Stimulated activated CD4-positive, alpha-beta T cell treated with anti-CD3 and anti-CD28 coated beads, Interleukin-12 subunit alpha, Interleukin-12 subunit beta, amount 100 ng/mL, for 24 hours (primary cell): ENCODE measurements at regions not wholly inside any gene's neighbourhood (a gene's known extent, or its start where the extent isn't known, plus 50 kb on each side); places are given as distances from the start of the nearest gene placed in this dataset.

Experiments used
- DNase-seq, 2 experiments: peaks; one replicate each; pipeline ENCODE4 v3.0.0-alpha.2; 2020; ENCODE audit warnings: low read depth in 2 of 2

DNA sequence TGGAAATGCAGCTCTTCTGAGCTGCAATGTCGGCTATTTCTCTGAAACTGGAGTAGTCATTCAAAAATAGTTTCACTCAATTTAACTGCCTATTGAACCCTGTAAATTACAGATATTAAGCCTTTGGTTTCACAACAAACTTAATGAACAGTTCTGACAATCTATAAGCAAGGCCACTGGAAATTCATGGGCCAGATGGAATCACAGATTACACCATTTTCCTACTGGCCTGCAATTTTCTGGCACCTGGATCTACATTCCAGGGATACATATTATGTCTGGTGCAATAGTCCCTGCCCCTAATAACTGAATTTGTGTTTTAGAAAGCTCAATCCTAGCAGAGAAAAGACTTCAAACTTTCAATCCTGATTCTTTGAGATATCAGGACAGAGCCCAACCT lies 551.7 kb downstream of the RNF144A start:
- no peak for DNase-seq

GRCh38 chr2:7471185-7471584 lies 554.0 kb downstream of the RNF144A start:
- DNase-seq, result no peak

GRCh38 chr2:7472465-7472864 lies 555.3 kb downstream of the RNF144A start:
- DNase-seq, result no peak

DNA sequence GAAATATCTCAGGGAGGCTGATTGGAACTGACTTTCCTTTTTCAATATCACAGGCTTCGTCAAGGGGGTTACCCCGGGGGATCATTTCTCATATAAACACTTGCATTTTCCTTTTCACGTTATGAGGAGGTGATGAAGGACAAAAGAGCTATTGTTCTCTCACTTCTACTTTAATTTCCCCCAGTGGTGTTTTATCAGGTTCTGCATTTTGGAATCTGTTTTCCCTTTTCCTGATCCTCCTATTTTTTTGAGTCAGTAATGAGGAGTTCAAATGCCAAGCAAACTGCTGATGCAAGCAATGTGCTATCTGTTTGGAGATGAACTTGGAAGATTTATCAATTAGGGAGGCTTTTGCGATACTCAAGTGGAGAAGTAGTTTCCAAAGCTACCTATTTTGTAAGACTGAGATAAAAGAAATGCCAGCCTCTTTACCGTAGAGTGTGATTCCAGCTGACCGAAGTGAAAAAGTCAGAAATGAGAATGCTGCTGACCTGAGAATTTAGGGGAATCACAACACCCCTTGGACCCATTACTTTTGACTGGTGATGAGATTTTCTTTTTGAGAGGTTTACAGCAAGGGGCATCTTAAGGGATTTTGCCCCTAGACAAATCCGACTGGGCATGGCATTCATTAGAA lies 556.0 kb downstream of the RNF144A start:
- no peak for DNase-seq

GRCh38 chr2:7476371-7476770 lies 559.2 kb downstream of the RNF144A start:
- no peak for DNase-seq

GRCh38 chr2:7479603-7480002 lies 562.4 kb downstream of the RNF144A start:
- no peak for DNase-seq

- DNase-seq, result no peak
Measured at GRCh38 chr2:7480431-7480830, 563.2 kb downstream of the RNF144A start.

GRCh38 chr2:7490672-7491071 lies 573.5 kb downstream of the RNF144A start:
- DNase-seq, result no peak

DNA sequence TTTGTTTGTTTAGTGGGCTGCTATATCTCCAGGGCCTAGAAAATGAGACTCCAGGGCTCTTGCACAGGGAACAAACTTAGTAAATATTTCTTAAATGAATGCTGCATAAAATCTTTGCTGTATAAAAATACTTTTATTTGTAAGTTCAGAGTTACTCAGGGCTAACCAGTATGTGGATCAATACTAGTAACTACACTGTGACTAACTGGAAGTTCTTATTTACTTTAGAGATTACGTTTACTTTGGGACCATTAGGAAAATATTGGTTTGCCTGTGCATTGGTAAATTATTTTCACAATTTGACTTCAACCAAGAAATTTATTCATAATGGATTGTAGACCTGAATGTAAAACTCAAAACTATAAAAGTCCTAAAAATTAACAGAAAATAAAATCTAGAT lies 575.5 kb downstream of the RNF144A start:
- no peak for DNase-seq

- no peak for DNase-seq
Measured at GRCh38 chr2:7497178-7497577, 580.0 kb downstream of the RNF144A start.

- DNase-seq, result no peak
Measured at GRCh38 chr2:7499018-7499417, 581.8 kb downstream of the RNF144A start.

GRCh38 chr2:7502336-7502735 lies 585.1 kb downstream of the RNF144A start:
- no peak for DNase-seq

GRCh38 chr2:7508296-7508943 lies 591.2 kb downstream of the RNF144A start:
- no peak for DNase-seq

DNA sequence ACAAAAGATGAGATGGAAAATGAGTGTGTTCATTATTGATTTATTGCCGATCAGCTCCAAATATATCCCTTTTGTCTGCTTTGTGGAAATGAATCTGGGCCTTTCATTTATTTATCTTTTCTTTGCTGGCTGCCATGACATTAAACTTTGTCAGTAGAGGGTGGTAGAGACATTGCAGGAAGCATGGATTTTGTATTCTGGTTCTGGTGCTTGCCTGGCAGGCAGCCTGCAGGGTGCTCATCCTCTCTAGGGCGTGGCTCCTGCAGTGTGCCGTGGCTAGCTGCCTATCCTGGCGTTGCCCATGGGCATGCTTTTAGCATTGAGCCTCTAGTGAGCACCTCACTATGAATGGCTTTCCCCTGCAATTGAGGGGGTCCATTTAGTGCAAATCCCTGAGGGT lies 593.1 kb downstream of the RNF144A start:
- DNase-seq, result no peak

DNA sequence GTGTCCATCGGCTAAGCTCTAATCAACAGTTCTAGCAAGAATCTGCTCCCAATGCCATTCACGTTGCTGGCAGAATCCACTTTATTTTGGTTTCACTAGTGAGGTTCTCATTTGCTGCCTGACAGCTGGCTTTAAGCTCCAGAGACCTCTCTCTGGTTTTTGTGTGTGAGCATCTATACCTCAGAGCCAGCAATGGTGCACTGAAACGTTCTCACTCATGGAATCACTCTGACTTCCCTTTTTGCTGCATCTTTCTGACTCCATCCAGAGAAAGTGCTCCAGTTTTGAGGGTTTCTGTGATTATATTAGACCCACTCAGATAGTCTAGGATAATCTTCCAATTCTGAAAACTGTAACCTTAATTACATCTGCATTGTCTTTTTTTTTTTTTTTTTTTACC lies 596.6 kb downstream of the RNF144A start:
- DNase-seq, result no peak

GRCh38 chr2:7515327-7515726 lies 598.1 kb downstream of the RNF144A start:
- DNase-seq, result no peak

DNA sequence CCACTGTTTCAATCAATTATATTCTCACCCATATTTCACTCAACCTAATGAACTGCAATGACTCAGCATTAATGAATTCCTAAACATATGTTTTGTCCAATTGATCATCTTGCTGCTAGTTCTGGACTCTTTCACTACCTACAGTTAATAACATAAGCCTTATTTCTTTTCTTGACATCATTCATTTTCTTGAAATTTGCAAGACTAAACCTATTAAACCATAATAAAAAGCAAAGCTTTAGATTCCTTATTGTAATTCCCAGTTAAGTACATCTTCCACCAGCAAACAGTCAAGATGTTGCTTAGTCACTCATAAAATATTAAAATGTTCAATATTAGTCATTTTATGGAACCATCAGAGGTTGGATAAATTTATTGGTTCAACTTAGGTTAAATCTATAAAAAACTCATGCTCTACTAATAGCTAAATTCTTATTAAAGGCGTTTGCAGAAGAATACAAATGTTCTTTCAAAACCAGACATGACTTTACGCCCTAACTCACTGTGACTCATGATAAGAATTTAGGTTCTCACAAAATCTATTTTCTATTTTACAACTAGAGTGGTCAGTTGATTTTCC lies 599.4 kb downstream of the RNF144A start:
- DNase-seq, result no peak

DNA sequence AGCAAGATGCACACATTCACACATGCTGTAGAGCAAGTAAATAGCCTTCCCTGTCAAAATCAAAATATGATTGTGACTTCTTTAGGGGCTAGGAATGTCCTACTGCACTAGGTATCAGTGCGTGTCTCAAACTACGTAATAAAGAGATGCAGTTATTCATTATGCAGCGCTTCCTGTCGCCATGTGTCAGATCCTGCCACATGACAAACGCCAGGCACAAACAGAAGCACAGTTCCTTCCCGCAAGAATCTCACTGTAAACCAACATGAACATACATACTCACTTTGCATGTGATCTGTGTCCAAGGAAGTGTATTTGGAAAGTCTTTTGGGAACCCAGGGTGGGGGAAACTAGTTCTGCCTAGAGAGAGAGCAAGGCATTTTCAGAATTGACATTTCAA lies 599.9 kb downstream of the RNF144A start:
- DNase-seq, result no peak

DNA sequence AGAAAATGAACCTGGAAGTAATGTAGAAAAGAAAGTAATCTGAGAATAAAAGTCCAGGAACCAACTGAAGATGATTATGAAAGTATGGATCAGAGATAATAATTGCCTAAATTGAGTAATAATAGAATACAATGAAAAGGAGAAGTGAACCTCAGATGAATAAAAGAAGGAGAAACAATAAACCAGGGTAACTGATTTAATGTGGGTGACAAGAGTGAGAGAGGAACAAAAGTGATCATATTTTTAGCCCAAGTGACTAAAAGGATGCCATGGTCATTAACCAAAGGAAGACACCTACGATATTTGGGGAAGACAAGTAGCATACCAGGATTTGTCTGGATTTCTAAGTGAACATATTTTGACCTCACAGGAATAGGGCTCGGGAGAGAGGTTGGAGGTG lies 600.6 kb downstream of the RNF144A start:
- DNase-seq, result no peak

- DNase-seq, result no peak
Measured at GRCh38 chr2:7523481-7524120, 606.4 kb downstream of the RNF144A start.

DNA sequence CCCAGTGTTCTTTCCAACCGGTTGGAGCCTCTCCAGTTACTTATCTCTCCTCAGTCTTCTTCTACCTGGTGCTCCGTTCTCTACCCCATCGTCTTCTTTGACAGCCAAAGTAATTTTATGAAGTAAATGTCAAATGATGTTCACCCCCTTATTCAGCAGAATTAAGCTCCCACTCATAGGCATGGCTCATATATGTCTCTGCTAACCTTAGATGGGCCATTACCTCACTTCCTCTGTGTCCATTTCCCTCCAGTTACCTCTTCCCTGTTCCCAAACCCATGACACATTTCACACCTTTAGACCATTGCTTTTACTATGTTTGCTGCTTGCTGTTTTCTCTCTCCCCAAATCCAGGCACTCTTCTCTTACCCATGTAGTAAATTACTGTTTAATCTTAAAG lies 607.0 kb downstream of the RNF144A start:
- DNase-seq, result no peak

- DNase-seq, result no peak
Measured at GRCh38 chr2:7525746-7526145, 608.5 kb downstream of the RNF144A start.

GRCh38 chr2:7527165-7527722 lies 610.0 kb downstream of the RNF144A start:
- DNase-seq, result no peak
